ENCODE measurements at regions not wholly inside any gene's neighbourhood (a gene's known extent, or its start where the extent isn't known, plus 50 kb on each side); places are given as distances from the start of the nearest gene placed in this dataset.

DNA sequence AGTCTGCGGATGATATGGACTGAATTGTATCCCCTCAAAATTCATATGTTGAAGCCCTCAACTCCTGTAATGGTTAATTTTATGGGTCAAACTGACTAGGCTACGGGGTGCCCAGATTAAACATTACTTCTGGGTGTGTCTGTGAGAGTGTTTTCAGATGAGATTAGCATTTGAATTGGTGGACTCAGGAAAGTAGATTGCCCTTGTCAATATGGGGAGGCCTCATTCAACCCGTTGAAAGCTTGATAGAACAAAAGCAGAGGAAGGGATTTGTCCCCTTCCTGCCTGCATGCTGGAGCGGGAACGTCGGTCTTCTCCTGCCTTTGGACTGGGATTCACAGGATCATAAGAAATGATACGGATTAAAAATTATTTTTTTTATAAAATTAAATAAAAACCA, 84.5 kb downstream of the BBS10 start:
- Histone ChIP-seq H3K36me3 (ENCODE audit: control insufficient read depth, insufficient read depth, low read length) (no peaks in the 10 kb centered on the region), H3K27ac (ENCODE audit: low read depth, low read length) (no peak overlapping the region), H3K4me3 (ENCODE audit: low read length) (no peak overlapping the region), H3K4me1 (ENCODE audit: control insufficient read depth, insufficient read depth, low read length) (peaks cover 6% of the 10 kb centered on the region), H3K27me3 (ENCODE audit: control insufficient read depth, insufficient read depth, low read length, poor library complexity, severe bottlenecking) (no peaks in the 10 kb centered on the region), H3K9me3 (ENCODE audit: control insufficient read depth, low read length) (peaks cover 11% of the 10 kb centered on the region), H3K9ac (ENCODE audit: extremely low read depth, low read length, poor library complexity, severe bottlenecking) (no peak overlapping the region)
- peaks cover 8% of the 10 kb centered on the region for H3K9me3 Mint-ChIP-seq
- 60 to 82% methylated on average over 1 to 6 of the region's 7 CpGs for WGBS, 2 experiments (ENCODE audit: insufficient coverage in 1 of 2, insufficient read length in 1 of 2)
- TF ChIP-seq, protein P1, sequence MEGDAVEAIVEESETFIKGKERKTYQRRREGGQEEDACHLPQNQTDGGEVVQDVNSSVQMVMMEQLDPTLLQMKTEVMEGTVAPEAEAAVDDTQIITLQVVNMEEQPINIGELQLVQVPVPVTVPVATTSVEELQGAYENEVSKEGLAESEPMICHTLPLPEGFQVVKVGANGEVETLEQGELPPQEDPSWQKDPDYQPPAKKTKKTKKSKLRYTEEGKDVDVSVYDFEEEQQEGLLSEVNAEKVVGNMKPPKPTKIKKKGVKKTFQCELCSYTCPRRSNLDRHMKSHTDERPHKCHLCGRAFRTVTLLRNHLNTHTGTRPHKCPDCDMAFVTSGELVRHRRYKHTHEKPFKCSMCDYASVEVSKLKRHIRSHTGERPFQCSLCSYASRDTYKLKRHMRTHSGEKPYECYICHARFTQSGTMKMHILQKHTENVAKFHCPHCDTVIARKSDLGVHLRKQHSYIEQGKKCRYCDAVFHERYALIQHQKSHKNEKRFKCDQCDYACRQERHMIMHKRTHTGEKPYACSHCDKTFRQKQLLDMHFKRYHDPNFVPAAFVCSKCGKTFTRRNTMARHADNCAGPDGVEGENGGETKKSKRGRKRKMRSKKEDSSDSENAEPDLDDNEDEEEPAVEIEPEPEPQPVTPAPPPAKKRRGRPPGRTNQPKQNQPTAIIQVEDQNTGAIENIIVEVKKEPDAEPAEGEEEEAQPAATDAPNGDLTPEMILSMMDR (conservative IDR thresholded peaks at IDR 0.05), result no peak
- H3K4me1 Mint-ChIP-seq, result peaks cover 16% of the 10 kb centered on the region
- H3K36me3 Mint-ChIP-seq (ENCODE audit: low read depth), result no peaks in the 10 kb centered on the region
- H3K27me3 Mint-ChIP-seq (ENCODE audit: insufficient read depth), result peaks cover 5% of the 10 kb centered on the region
- H3K27ac Mint-ChIP-seq, result no peak overlapping the region
- peak; percentile 27 for DNase-seq
- no peak overlapping the region for H3K4me3 Mint-ChIP-seq

DNA sequence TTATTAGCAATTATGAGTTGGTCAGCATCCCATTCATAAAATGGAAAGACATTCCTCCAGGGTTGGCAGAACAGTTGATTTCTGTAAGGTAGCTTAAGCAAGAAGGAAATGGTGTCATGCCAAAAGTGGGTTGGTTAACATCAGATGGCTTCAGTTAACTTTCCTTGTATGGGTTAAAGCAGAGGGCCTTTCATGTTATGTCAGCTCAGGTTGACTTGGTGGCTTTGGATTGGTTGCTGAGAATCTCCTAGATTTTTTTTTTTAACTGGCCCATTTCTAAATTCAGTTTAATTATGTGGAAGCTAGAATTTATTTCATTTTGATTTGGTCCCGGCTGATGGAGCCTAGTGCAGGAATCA, 87.8 kb downstream of the BBS10 start:
- Mint-ChIP-seq H3K27ac (no peak overlapping the region), H3K4me1 (peaks cover 15% of the 10 kb centered on the region), H3K9me3 (peaks cover 8% of the 10 kb centered on the region), H3K4me3 (no peak overlapping the region), H3K36me3 (ENCODE audit: low read depth) (no peaks in the 10 kb centered on the region), H3K27me3 (ENCODE audit: insufficient read depth) (peaks cover 19% of the 10 kb centered on the region)
- no peaks in the 10 kb centered on the region for H3K36me3 ChIP-seq (ENCODE audit: control insufficient read depth, insufficient read depth, low read length)
- TF ChIP-seq, protein P1 (conservative IDR thresholded peaks at IDR 0.05), result no peak
- peaks cover 6% of the 10 kb centered on the region for H3K4me1 ChIP-seq (ENCODE audit: control insufficient read depth, insufficient read depth, low read length)
- no peak overlapping the region for H3K4me3 ChIP-seq (ENCODE audit: low read length)
- no peak for DNase-seq
- peaks cover 11% of the 10 kb centered on the region for H3K9me3 ChIP-seq (ENCODE audit: control insufficient read depth, low read length)
- H3K9ac ChIP-seq (ENCODE audit: extremely low read depth, low read length, poor library complexity, severe bottlenecking), result no peak overlapping the region
- WGBS, 2 experiments (ENCODE audit: insufficient coverage in 1 of 2, insufficient read length in 1 of 2), result 88 to 100% methylated on average over 1 of the region's 1 CpG
- peaks cover 17% of the 10 kb centered on the region for H3K27me3 ChIP-seq (ENCODE audit: control insufficient read depth, insufficient read depth, low read length, poor library complexity, severe bottlenecking)
- H3K27ac ChIP-seq (ENCODE audit: low read depth, low read length), result no peak overlapping the region

DNA sequence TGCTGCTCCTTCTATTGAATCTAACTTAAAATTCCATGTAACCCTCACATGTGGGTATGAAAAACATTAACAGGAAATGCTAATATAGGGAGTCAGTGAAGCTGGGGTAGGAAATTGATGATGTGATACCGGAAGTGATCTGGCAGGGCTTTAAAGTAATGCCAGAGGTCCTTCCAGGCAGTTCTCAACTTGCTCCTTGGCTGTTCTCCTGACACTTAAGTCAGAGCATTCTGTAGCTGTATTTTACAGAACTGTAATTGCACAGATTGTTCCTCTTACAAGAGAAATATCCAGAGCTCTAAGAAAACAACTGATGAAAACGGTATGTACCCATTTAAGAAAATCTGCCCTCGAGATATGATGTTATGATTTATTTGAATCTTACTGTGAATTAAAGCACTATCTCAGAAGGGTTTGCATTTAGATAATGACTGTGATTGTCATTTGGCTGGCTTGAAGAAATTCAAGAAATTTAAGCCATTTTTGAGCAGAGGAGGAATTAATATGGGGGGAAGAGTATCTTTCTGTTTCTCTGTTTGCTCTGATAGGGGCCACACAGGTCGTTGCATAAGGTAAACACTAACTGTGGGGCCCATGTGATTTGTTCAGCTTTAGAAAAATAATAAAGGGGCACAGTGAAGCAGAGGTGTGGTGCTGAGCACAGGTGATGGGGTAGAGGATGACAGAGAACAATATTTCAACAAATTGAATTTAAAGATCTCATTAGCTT, 88.4 kb downstream of the BBS10 start:
- H3K4me3 Mint-ChIP-seq, result no peak overlapping the region
- DNase-seq, result no peak
- Histone ChIP-seq H3K27ac (ENCODE audit: low read depth, low read length) (no peak overlapping the region), H3K9ac (ENCODE audit: extremely low read depth, low read length, poor library complexity, severe bottlenecking) (no peak overlapping the region), H3K4me3 (ENCODE audit: low read length) (no peak overlapping the region), H3K27me3 (ENCODE audit: control insufficient read depth, insufficient read depth, low read length, poor library complexity, severe bottlenecking) (peaks cover 20% of the 10 kb centered on the region), H3K4me1 (ENCODE audit: control insufficient read depth, insufficient read depth, low read length) (peaks cover 6% of the 10 kb centered on the region), H3K36me3 (ENCODE audit: control insufficient read depth, insufficient read depth, low read length) (no peaks in the 10 kb centered on the region), H3K9me3 (ENCODE audit: control insufficient read depth, low read length) (peaks cover 11% of the 10 kb centered on the region)
- H3K36me3 Mint-ChIP-seq (ENCODE audit: low read depth), result no peaks in the 10 kb centered on the region
- TF ChIP-seq, protein P1 (conservative IDR thresholded peaks at IDR 0.05), result no peak
- peaks cover 22% of the 10 kb centered on the region for H3K27me3 Mint-ChIP-seq (ENCODE audit: insufficient read depth)
- H3K27ac Mint-ChIP-seq, result peak overlapping the region; percentile 26
- 78 to 89% methylated on average over 3 to 4 of the region's 4 CpGs for WGBS, 2 experiments (ENCODE audit: insufficient coverage in 1 of 2, insufficient read length in 1 of 2)
- peaks cover 15% of the 10 kb centered on the region for H3K4me1 Mint-ChIP-seq
- H3K9me3 Mint-ChIP-seq, result peaks cover 8% of the 10 kb centered on the region

All from endodermal cell (in vitro differentiated cells).